Tongue (tissue), 1 donor: ENCODE measurements at regions not wholly inside any gene's neighbourhood (a gene's known extent, or its start where the extent isn't known, plus 50 kb on each side); places are given as distances from the start of the nearest gene placed in this dataset.
A peak's percentile ranks its signal among the peaks of the same experiment; 100 is the strongest.
"Not testable (repeated sequence)": the region's sequence is repeated elsewhere in the genome, so short reads cannot be mapped to it uniquely, and the experiment has no call there.

Experiments
- DNase-seq: peaks from one replicate; pipeline ENCODE4 v3.0.0-alpha.2; 2015

- no peak for DNase-seq
Observed at GRCh38 chr4:114250439-114250891, 271.0 kb upstream of the ARSJ start.

- no peak for DNase-seq
Observed at GRCh38 chr4:114251020-114251419, 271.6 kb upstream of the ARSJ start.

GRCh38 chr4:114252499-114252898, 273.1 kb upstream of the ARSJ start:
- DNase-seq: no peak

GRCh38 chr4:114257501-114257900, 278.1 kb upstream of the ARSJ start:
- DNase-seq: no peak

- DNase-seq: not testable (repeated sequence)
Observed at GRCh38 chr4:114262421-114262820, 283.0 kb upstream of the ARSJ start.

- no peak for DNase-seq
Observed at GRCh38 chr4:114263233-114263632, 283.8 kb upstream of the ARSJ start.

GRCh38 chr4:114264452-114264851, 285.0 kb upstream of the ARSJ start:
- no peak for DNase-seq

GRCh38 chr4:114264877-114265291, 285.4 kb upstream of the ARSJ start:
- no peak for DNase-seq

GRCh38 chr4:114265342-114265741, 285.9 kb upstream of the ARSJ start:
- no peak for DNase-seq

GRCh38 chr4:114267976-114268375, 288.5 kb upstream of the ARSJ start:
- DNase-seq: no peak

GRCh38 chr4:114271031-114271430, 291.6 kb upstream of the ARSJ start:
- no peak for DNase-seq

GRCh38 chr4:114272226-114272625, 292.8 kb upstream of the ARSJ start:
- peak; percentile 26 for DNase-seq

GRCh38 chr4:114273238-114273637, 293.8 kb upstream of the ARSJ start:
- DNase-seq: no peak

GRCh38 chr4:114277690-114278089, 298.2 kb upstream of the ARSJ start:
- no peak for DNase-seq

- no peak for DNase-seq
Observed at GRCh38 chr4:114279066-114279465, 299.6 kb upstream of the ARSJ start.

- no peak for DNase-seq
Observed at GRCh38 chr4:114279711-114280110, 300.3 kb upstream of the ARSJ start.

GRCh38 chr4:114280645-114281044, 301.2 kb upstream of the ARSJ start:
- no peak for DNase-seq

GRCh38 chr4:114281164-114281960, 301.9 kb upstream of the ARSJ start:
- no peak for DNase-seq

- no peak for DNase-seq
Observed at GRCh38 chr4:114282937-114283336, 303.5 kb upstream of the ARSJ start.

- DNase-seq: no peak
Observed at GRCh38 chr4:114284629-114285028, 305.2 kb upstream of the ARSJ start.

- no peak for DNase-seq
Observed at GRCh38 chr4:114286262-114286810, 306.9 kb upstream of the ARSJ start.

- no peak for DNase-seq
Observed at GRCh38 chr4:114287079-114287696, 307.7 kb upstream of the ARSJ start.

- no peak for DNase-seq
Observed at GRCh38 chr4:114296126-114296525, 302.5 kb upstream of the UGT8 start.

GRCh38 chr4:114302472-114302871, 296.1 kb upstream of the UGT8 start:
- no peak for DNase-seq
